Mesenchymal stem cell (in vitro differentiated cells and primary cell): ENCODE measurements at regions not wholly inside any gene's neighbourhood (a gene's known extent, or its start where the extent isn't known, plus 50 kb on each side); places are given as distances from the start of the nearest gene placed in this dataset.

ENCODE experiments used
- DNase-seq: peaks from one replicate; pipeline ENCODE4 v3.0.0-alpha.2; 2013
- H2AFZ ChIP-seq: one replicate; pipeline ENCODE4 v1.6.1; 2013; ENCODE audit warnings: low read depth, mild to moderate bottlenecking, control low read depth, inconsistent platforms, low read length, moderate library complexity
- H2AK5ac ChIP-seq: 2 replicates; pipeline ENCODE4 v1.6.1; 2013; ENCODE audit warnings: low read length, moderate library complexity, mild to moderate bottlenecking, inconsistent platforms; ENCODE audit not compliant: severe bottlenecking
- H2BK120ac ChIP-seq: one replicate; pipeline ENCODE4 v1.6.1; 2013; ENCODE audit warnings: low read depth, mild to moderate bottlenecking, inconsistent platforms, low read length, moderate library complexity
- H2BK12ac ChIP-seq, 2 experiments: one replicate each; pipeline ENCODE4 v1.6.1; 2013; ENCODE audit warnings: inconsistent platforms in 2 of 2, low read length in 2 of 2, mild to moderate bottlenecking in 2 of 2, moderate library complexity in 2 of 2, control low read depth in 1 of 2
- H2BK15ac ChIP-seq: one replicate; pipeline ENCODE4 v1.6.1; 2013; ENCODE audit warnings: mild to moderate bottlenecking, low read depth, inconsistent platforms; ENCODE audit not compliant: poor library complexity, severe bottlenecking
- H2BK5ac ChIP-seq: 2 replicates; pipeline ENCODE4 v1.6.1; 2013; ENCODE audit warnings: low read depth, mild to moderate bottlenecking, low read length, control low read depth, inconsistent platforms; ENCODE audit not compliant: poor library complexity, severe bottlenecking
- H3K14ac ChIP-seq, 2 experiments: one replicate each; pipeline ENCODE4 v1.6.1; 2013; ENCODE audit warnings: inconsistent platforms in 2 of 2, low read length in 2 of 2, control low read depth in 1 of 2, mild to moderate bottlenecking in 1 of 2, moderate library complexity in 1 of 2
- H3K18ac ChIP-seq, 2 experiments: one replicate each; pipeline ENCODE4 v1.6.1; 2013; ENCODE audit warnings: inconsistent platforms in 2 of 2, low read length in 2 of 2, control low read depth in 1 of 2, low read depth in 1 of 2, mild to moderate bottlenecking in 1 of 2
- H3K23ac ChIP-seq, 2 experiments: one replicate each; pipeline ENCODE4 v1.6.1; 2013; ENCODE audit warnings: inconsistent platforms in 2 of 2, low read length in 2 of 2, mild to moderate bottlenecking in 2 of 2, moderate library complexity in 2 of 2, control low read depth in 1 of 2
- H3K27ac ChIP-seq: 2 replicates; pipeline ENCODE4 v1.5.1; 2013; ENCODE audit warnings: mild to moderate bottlenecking, moderate library complexity, low read length, control low read depth, inconsistent platforms; ENCODE audit not compliant: poor library complexity, severe bottlenecking
- H3K27me3 ChIP-seq, 2 experiments: 2 replicates each; pipeline versions ENCODE4 v1.6.1 to v1.7.0; 2013; ENCODE audit warnings: low read length in 2 of 2, mild to moderate bottlenecking in 2 of 2, moderate library complexity in 2 of 2, control low read depth in 1 of 2, inconsistent platforms in 1 of 2; ENCODE audit not compliant: control insufficient read depth in 1 of 2, insufficient read depth in 1 of 2
- H3K36me3 ChIP-seq, 2 experiments: 2 replicates each; pipeline versions ENCODE4 v1.6.1 to v1.7.0; 2013; ENCODE audit warnings: low read length in 2 of 2, control low read depth in 1 of 2, inconsistent platforms in 1 of 2, low read depth in 1 of 2, mild to moderate bottlenecking in 1 of 2; ENCODE audit not compliant: insufficient read depth in 2 of 2, control insufficient read depth in 1 of 2
- H3K4ac ChIP-seq, 2 experiments: one replicate each; pipeline ENCODE4 v1.6.1; 2013; ENCODE audit warnings: inconsistent platforms in 2 of 2, low read length in 2 of 2, mild to moderate bottlenecking in 2 of 2, moderate library complexity in 2 of 2, control low read depth in 1 of 2, low read depth in 1 of 2
- H3K4me1 ChIP-seq: 2 replicates; pipeline ENCODE4 v1.6.1; 2013; ENCODE audit warnings: low read depth, low read length, control low read depth; ENCODE audit not compliant: control insufficient read depth, insufficient read depth
- H3K4me2 ChIP-seq: 2 replicates; pipeline ENCODE4 v1.6.1; 2013; ENCODE audit warnings: low read length, mild to moderate bottlenecking, inconsistent platforms; ENCODE audit not compliant: poor library complexity, severe bottlenecking
- H3K4me3 ChIP-seq, 2 experiments: 2 replicates each; pipeline versions ENCODE4 v1.5.1 to v1.7.0; 2013; ENCODE audit warnings: low read length in 2 of 2, mild to moderate bottlenecking in 2 of 2, control low read depth in 1 of 2, low read depth in 1 of 2; ENCODE audit not compliant: insufficient read depth in 1 of 2
- H3K79me1 ChIP-seq: replicated peaks from 2 replicates; pipeline ENCODE4 v1.6.1; 2013; ENCODE audit warnings: mild to moderate bottlenecking, control low read depth, low read length, inconsistent platforms; ENCODE audit not compliant: poor library complexity, severe bottlenecking
- H3K9ac ChIP-seq: 2 replicates; pipeline ENCODE4 v1.7.0; 2013; ENCODE audit warnings: mild to moderate bottlenecking, low read length, moderate library complexity
- H3K9me3 ChIP-seq: 2 replicates; pipeline ENCODE4 v1.7.0; 2013; ENCODE audit warnings: mild to moderate bottlenecking, low read length; ENCODE audit not compliant: control insufficient read depth
- H4K8ac ChIP-seq: one replicate; pipeline ENCODE4 v1.6.1; 2013; ENCODE audit warnings: inconsistent platforms, mild to moderate bottlenecking, low read length, moderate library complexity
- H4K91ac ChIP-seq: one replicate; pipeline ENCODE4 v1.6.1; 2013; ENCODE audit warnings: mild to moderate bottlenecking, low read length, inconsistent platforms
- WGBS: methylation state at CpG from one replicate; pipeline ENCODE4 v1.1.7; 2013; ENCODE audit warnings: mixed read lengths; 5-methylcytosine and 5-hydroxymethylcytosine counted together

DNA sequence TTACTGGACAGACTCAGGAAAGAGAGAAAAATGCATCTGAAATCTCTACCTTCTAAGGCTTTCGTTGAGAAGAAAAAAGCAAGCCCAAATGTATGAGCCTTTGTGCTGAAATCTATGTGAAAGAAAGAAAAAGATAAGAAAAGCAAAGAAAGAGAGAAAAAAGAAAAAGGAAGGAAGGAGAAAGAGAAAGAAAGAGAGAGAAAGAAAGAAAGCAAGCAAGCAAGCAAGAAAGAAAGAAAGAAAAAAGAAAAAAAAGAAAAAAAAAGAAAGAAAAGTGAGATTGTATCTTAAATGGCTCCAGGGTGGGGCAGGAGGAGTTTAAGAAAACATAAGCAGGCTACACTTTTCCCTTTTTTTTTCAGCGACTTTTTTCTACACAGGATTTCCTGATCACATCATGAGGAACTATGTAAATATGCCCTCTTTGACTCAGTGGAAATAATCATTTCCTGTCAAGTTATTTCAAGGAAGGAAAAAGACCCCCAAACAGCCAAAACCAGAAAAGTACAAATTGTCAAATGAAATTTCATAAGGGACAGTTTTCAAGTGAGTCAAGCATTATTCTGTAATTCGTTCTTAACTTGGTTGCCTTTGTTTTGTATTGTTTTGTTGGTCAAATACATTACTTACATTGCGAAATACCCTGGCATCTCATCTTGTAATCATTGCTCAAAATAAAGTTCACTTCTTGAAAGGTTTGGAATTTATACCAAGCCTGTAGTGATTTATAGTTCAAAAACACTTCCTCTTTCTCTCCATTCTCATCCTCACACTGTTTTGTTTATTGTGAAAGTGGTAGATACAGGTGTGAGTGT, 79.5 kb upstream of the RNF217 start:
- H2BK15ac ChIP-seq: no peak overlapping the region
- H3K23ac ChIP-seq: no peak overlapping the region

DNA sequence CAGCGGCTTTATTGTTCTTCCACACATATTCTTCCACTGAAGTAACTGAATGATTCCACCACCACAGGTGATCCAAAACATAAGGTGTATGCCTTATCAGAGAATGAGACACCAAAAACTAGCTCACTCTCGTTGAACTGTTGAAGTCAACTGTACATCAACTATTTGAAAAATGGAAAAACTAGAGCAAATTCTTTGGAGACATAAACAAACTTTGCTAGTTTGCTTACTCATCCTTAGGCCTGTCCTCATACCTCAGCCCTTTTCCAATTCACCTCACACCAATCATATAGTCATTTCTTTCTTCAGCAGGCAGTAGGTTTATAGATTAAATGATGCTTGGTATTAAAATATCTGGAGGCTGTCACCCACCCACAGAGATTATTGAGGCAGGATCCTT, 77.1 kb upstream of the RNF217 start:
- WGBS: 57% methylated on average over 2 of the region's 2 CpGs
- no peak overlapping the region for H2BK5ac ChIP-seq
- no peaks in the 10 kb centered on the region for H3K9me3 ChIP-seq
- no peaks in the 10 kb centered on the region for H3K36me3 ChIP-seq
- DNase-seq: peak; percentile 37
- H2BK12ac ChIP-seq: no peak overlapping the region
- H3K27ac ChIP-seq: no peak overlapping the region
- H3K23ac ChIP-seq: no peak overlapping the region
- H3K9ac ChIP-seq: no peak overlapping the region
- no peak overlapping the region for H4K91ac ChIP-seq
- H2BK15ac ChIP-seq: no peak overlapping the region
- H3K14ac ChIP-seq: no peak overlapping the region
- no peak overlapping the region for H3K4me3 ChIP-seq
- H3K27me3 ChIP-seq: no peaks in the 10 kb centered on the region
- no peak overlapping the region for H3K18ac ChIP-seq
- peaks cover 13% of the 10 kb centered on the region for H3K4me1 ChIP-seq
- no peak overlapping the region for H2AK5ac ChIP-seq
- H2AFZ ChIP-seq: no peak overlapping the region
- no peak overlapping the region for H4K8ac ChIP-seq
- H3K4ac ChIP-seq: no peak overlapping the region
- H3K79me1 ChIP-seq: no peaks in the 10 kb centered on the region
- H3K4me2 ChIP-seq: no peak overlapping the region
- no peak overlapping the region for H2BK120ac ChIP-seq

More for the DNA sequence above, 79.5 kb upstream of the RNF217 start:
- H3K27ac ChIP-seq: peak overlapping the region; percentile 33
- DNase-seq: peak; percentile 37
- WGBS: 52% methylated on average over 2 of the region's 4 CpGs
- H2AK5ac ChIP-seq: no peak overlapping the region
- no peak overlapping the region for H4K8ac ChIP-seq
- H2BK12ac ChIP-seq: no peak overlapping the region
- H4K91ac ChIP-seq: no peak overlapping the region
- no peaks in the 10 kb centered on the region for H3K79me1 ChIP-seq
- no peaks in the 10 kb centered on the region for H3K9me3 ChIP-seq
- no peak overlapping the region for H2BK120ac ChIP-seq
- H3K36me3 ChIP-seq: no peaks in the 10 kb centered on the region
- no peak overlapping the region for H3K14ac ChIP-seq
- no peaks in the 10 kb centered on the region for H3K27me3 ChIP-seq
- H3K4me3 ChIP-seq: no peak overlapping the region
- peak overlapping the region; percentile 21 for H3K9ac ChIP-seq
- H3K18ac ChIP-seq: no peak overlapping the region
- H3K4me1 ChIP-seq: peaks cover 9% of the 10 kb centered on the region
- no peak overlapping the region for H3K4ac ChIP-seq
- H2AFZ ChIP-seq: no peak overlapping the region
- no peak overlapping the region for H2BK5ac ChIP-seq
- no peak overlapping the region for H3K4me2 ChIP-seq

DNA sequence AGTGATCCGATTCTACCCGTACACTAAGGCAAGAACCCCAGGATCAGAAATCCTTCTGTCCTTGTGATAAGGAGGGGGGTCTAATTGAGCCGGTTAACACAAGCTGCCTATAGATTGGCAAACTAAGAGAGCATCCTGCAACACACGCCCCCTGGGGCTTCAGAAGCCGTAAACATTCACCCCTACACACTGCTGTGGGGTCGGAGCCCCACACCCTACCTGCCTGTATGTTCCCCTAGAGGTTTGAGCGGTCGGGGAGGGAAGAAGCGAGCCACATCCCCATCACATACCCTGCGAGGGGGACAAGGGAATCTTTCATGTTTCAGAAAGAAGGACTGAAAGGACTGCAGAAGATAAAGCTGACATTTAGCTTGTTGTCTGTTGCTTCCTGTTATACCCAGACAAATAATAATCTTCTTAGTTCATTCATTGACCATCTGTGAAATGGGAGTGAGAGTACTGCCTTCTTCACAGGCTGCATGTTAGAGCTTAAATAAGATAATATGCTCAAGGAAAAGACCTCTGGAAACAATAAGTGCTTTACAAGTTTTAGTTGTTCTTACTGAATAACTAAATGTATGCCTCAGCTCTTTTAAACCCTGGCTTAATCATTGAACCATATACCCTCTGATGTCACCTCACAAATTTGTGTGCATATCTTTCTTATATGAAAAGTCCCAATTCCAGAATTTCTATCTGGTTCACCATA, 74.2 kb upstream of the RNF217 start:
- no peak overlapping the region for H4K91ac ChIP-seq
- no peak overlapping the region for H3K4me3 ChIP-seq
- no peak overlapping the region for H3K23ac ChIP-seq
- H3K18ac ChIP-seq: peak overlapping the region in 1 of 2 experiments; percentile 28
- no peaks in the 10 kb centered on the region for H3K79me1 ChIP-seq
- H3K4me1 ChIP-seq: peaks cover 11% of the 10 kb centered on the region
- no peak overlapping the region for H2AFZ ChIP-seq
- peak overlapping the region; percentile 45 for H2AK5ac ChIP-seq
- WGBS: 72% methylated on average over 6 of the region's 10 CpGs
- no peaks in the 10 kb centered on the region for H3K27me3 ChIP-seq
- H3K4ac ChIP-seq: peak overlapping the region in 1 of 2 experiments; percentile 73
- H2BK120ac ChIP-seq: no peak overlapping the region
- DNase-seq: no peak
- H3K14ac ChIP-seq: no peak overlapping the region
- peak overlapping the region; percentile 99 for H3K27ac ChIP-seq
- peak overlapping the region; percentile 69 for H2BK5ac ChIP-seq
- H2BK12ac ChIP-seq: peak overlapping the region in 1 of 2 experiments; percentile 54
- no peak overlapping the region for H2BK15ac ChIP-seq
- H4K8ac ChIP-seq: no peak overlapping the region
- no peaks in the 10 kb centered on the region for H3K36me3 ChIP-seq
- peak overlapping the region; percentile 5 for H3K4me2 ChIP-seq
- peak overlapping the region; percentile 47 for H3K9ac ChIP-seq
- no peaks in the 10 kb centered on the region for H3K9me3 ChIP-seq
